Uterus (tissue), 2 donors: ENCODE measurements at regions not wholly inside any gene's neighbourhood (a gene's known extent, or its start where the extent isn't known, plus 50 kb on each side); places are given as distances from the start of the nearest gene placed in this dataset.

Source experiments
- CTCF ChIP-seq, 4 experiments: fragments of 200-600 bp in 2 of 4; fragments of 450-650 bp in 2 of 4; sonication (generic) in 2 of 4; IDR thresholded peaks; one replicate each; pipeline ENCODE4 v1.5.1; 2016 to 2019; ENCODE audit warnings: antibody characterized with exemption in 4 of 4, mild to moderate bottlenecking in 2 of 4, moderate library complexity in 1 of 4
- POLR2A ChIP-seq, 2 donors: fragments of 450-650 bp; IDR thresholded peaks; one replicate each; pipeline ENCODE4 v1.6.1; 2016; ENCODE audit warnings: antibody characterized with exemption in 2 of 2, mild to moderate bottlenecking in 1 of 2, moderate library complexity in 1 of 2

GRCh38 chr1:25106352-25106751 lies 126.0 kb downstream of the SYF2 start:
- TF ChIP-seq CTCF (IDR thresholded peaks at IDR 0.05) (no peak), POLR2A (IDR thresholded peaks at IDR 0.05) (no peak)
